ENCODE measurements at regions not wholly inside any gene's neighbourhood (a gene's known extent, or its start where the extent isn't known, plus 50 kb on each side); places are given as distances from the start of the nearest gene placed in this dataset.

GRCh38 chr2:74036010-74036409 is 51.3 kb downstream of the TET3 start:
- no peak for DNase-seq (ENCODE audit: low read depth, low spot score)

GRCh38 chr2:74036450-74037195 is 51.9 kb downstream of the TET3 start:
- DNase-seq (ENCODE audit: low read depth, low spot score) = no peak

DNA sequence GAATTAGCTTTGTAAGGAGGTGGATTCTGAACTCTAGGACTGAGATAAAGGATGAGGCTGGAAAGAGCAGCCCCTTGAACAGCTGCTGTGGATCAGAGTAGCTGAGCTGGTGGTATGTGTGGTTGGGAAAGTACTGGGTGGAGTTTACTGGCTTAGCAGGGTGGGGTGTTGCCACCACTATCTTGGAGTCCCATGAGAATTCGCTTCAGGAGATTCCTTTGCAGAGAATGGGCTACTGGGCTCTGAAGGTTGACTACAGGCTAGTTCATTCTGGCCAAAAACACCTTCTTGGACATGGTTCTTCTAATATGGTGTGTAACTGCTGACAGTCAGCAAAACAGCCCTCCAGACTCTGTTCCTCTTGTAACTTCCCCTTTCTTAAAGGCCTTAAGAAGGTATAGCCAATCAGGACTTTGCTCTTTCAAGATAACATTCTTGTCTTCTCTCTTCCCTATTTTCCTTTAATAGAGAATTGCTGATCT is 52.7 kb downstream of the TET3 start:
- DNase-seq (ENCODE audit: low read depth, low spot score) = no peak

- no peak for DNase-seq (ENCODE audit: low read depth, low spot score)
Measured at GRCh38 chr2:74039611-74040010, 54.9 kb downstream of the TET3 start.

DNA sequence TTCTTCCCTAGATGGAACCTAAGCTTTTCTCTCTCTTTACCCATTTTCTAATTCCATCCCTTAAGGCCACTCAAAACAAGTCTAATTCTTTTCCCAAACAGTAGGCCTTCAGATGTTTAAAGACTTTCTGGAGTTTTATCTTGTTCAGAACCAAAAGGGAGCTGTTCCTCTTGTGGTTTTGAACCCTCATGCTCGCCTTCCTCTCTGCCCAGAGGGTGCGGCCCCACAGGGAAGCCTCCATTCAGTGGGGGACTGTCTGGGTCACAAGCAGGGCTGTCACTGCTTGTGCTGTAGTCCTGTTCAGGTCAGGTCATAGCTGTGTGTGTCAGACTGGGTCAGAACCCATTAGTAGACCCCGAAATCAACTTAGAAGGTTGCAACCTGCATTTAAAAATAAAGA is 56.5 kb downstream of the TET3 start:
- DNase-seq (ENCODE audit: low read depth, low spot score) = no peak

- no peak for DNase-seq (ENCODE audit: low read depth, low spot score)
Measured at GRCh38 chr2:74041726-74042125, 57.0 kb downstream of the TET3 start.

GRCh38 chr2:74042606-74043005 is 57.9 kb downstream of the TET3 start:
- DNase-seq (ENCODE audit: low read depth, low spot score) = no peak

GRCh38 chr2:74043345-74044329 is 58.9 kb downstream of the TET3 start:
- no peak for DNase-seq (ENCODE audit: low read depth, low spot score)

- DNase-seq (ENCODE audit: low read depth, low spot score) = no peak
Measured at GRCh38 chr2:74044999-74045398, 60.3 kb downstream of the TET3 start.

DNA sequence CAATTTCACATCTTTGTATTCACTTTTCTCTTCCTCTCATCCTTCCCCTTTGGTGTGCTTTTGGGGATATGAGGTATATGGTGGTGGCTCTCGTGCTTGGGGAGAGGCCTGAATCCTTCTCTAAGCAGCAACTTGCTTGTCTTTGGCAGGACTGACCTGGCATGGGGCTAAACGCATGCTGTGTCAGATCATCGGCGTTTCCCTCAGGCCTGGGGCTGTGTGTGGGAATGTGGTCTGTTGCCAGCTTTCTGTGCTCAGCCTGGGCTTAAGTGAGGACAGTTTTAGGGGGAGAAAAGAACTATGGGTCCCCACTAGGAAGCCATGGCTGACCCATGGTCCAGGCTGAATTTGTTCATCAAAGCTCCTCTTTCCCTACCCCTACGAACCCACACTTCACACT is 60.7 kb downstream of the TET3 start:
- peak; percentile 76 for DNase-seq (ENCODE audit: low read depth, low spot score)

DNA sequence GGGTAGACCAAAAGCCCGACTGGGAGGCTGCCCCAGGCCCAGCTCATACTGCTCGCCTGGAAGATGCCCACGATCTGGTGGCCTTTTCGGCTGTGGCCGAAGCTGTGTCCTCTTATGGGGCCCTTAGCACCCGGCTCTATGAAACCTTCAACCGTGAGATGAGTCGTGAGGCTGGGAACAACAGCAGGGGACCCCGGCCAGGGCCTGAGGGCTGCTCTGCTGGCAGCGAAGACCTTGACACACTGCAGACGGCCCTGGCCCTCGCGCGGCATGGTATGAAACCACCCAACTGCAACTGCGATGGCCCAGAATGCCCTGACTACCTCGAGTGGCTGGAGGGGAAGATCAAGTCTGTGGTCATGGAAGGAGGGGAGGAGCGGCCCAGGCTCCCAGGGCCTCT is 61.7 kb downstream of the TET3 start:
- DNase-seq (ENCODE audit: low read depth, low spot score) = no peak

- DNase-seq (ENCODE audit: low read depth, low spot score) = no peak
Measured at GRCh38 chr2:74047152-74047551, 62.4 kb downstream of the TET3 start.

DNA sequence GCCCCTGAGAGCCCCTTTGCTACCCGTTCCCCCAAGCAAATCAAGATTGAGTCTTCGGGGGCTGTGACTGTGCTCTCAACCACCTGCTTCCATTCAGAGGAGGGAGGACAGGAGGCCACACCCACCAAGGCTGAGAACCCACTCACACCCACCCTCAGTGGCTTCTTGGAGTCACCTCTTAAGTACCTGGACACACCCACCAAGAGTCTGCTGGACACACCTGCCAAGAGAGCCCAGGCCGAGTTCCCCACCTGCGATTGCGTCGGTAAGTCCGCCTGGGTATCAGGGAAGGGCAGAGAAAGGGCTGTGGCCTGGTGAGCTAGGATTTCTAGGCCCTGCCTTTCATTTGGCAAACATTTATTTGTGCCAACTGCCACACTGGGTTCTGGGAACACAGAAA is 63.4 kb downstream of the TET3 start:
- no peak for DNase-seq (ENCODE audit: low read depth, low spot score)

- no peak for DNase-seq (ENCODE audit: low read depth, low spot score)
Measured at GRCh38 chr2:74048843-74049519, 64.3 kb downstream of the TET3 start.

GRCh38 chr2:74050151-74050550 is 65.4 kb downstream of the TET3 start:
- DNase-seq (ENCODE audit: low read depth, low spot score) = no peak

GRCh38 chr2:74051504-74051903 is 66.8 kb downstream of the TET3 start:
- no peak for DNase-seq (ENCODE audit: low read depth, low spot score)

- DNase-seq (ENCODE audit: low read depth, low spot score) = no peak
Measured at GRCh38 chr2:74052732-74053710, 68.3 kb downstream of the TET3 start.

- no peak for DNase-seq (ENCODE audit: low read depth, low spot score)
Measured at GRCh38 chr2:74053959-74054715, 69.4 kb downstream of the TET3 start.

- DNase-seq (ENCODE audit: low read depth, low spot score) = no peak
Measured at GRCh38 chr2:74059137-74059775, 74.5 kb downstream of the TET3 start.

DNA sequence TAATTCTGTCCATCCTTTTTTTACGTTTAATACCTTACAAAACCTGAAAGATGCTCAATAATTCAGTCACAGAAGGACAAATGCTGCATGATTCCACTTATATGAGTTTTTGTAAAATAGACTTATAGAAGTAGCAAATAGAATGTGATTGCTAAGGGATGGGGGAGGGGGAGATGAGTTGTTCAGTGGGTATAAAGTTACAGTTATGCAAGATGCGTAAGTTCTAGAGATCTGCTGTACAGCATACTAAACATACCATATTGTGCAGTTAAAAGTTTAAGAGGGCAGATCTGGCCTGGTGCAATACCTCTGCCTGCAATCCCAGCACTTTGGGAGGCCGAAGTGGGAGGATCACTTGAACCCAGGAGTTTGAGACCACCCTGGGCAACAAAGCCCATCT is 78.8 kb downstream of the TET3 start:
- DNase-seq (ENCODE audit: low read depth, low spot score) = no peak
